Sigmoid colon (tissue), 4 donors: ENCODE measurements at regions not wholly inside any gene's neighbourhood (a gene's known extent, or its start where the extent isn't known, plus 50 kb on each side); places are given as distances from the start of the nearest gene placed in this dataset.

Source experiments
- CTCF ChIP-seq, 4 experiments: fragments of 450-650 bp in 3 of 4; fragments of 200-600 bp in 1 of 4; IDR thresholded peaks; one replicate each; pipeline ENCODE4 v1.5.1; 2016 to 2019; ENCODE audit warnings: antibody characterized with exemption in 4 of 4, mild to moderate bottlenecking in 3 of 4, moderate library complexity in 2 of 4
- EP300 ChIP-seq, 4 donors: sonication (generic); formaldehyde crosslinking; IDR thresholded peaks; one replicate each; pipeline ENCODE4 v1.6.1; 2017; ENCODE audit warnings: antibody characterized with exemption in 4 of 4
- POLR2A ChIP-seq, 2 donors: fragments of 450-650 bp; IDR thresholded peaks; one replicate each; pipeline ENCODE4 v1.6.1; 2016; ENCODE audit warnings: antibody characterized with exemption in 2 of 2, mild to moderate bottlenecking in 2 of 2, moderate library complexity in 2 of 2
- POLR2AphosphoS5 ChIP-seq, 4 donors: sonication (generic); formaldehyde crosslinking; IDR thresholded peaks; one replicate each; pipeline ENCODE4 v1.6.1; 2017; ENCODE audit warnings: antibody characterized with exemption in 4 of 4

GRCh38 chr14:65975865-65976264, 510.3 kb upstream of the CCDC196 start:
- TF ChIP-seq POLR2A (IDR thresholded peaks at IDR 0.05) = no peak
- TF ChIP-seq CTCF (IDR thresholded peaks at IDR 0.05) = no peak
- no peak for TF ChIP-seq POLR2AphosphoS5 (IDR thresholded peaks at IDR 0.05)
- TF ChIP-seq EP300 (IDR thresholded peaks at IDR 0.05) = no peak
